ENCODE measurements at regions not wholly inside any gene's neighbourhood (a gene's known extent, or its start where the extent isn't known, plus 50 kb on each side); places are given as distances from the start of the nearest gene placed in this dataset.

DNA sequence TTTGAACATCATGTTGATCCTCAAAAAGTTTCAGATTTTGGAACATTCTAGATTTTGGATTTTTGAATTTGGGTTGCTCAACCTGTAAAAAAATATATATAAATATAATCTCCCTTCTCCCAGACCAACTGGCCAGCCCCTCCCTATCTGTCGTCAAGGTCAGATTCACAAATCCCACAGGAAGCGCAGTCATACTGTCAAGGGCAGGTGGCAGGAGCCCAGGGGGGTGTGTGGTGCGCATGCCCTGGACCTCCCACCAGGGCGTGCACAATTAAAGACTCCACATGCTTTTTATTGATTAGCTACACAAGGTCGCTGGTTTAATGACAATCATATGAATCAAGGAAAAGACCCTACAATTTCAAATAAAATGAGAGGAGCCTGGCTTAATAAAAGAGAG, 77.0 kb upstream of the EEPD1 start:
- Histone ChIP-seq H3K27me3 (replicated peaks in 1 of 2; ENCODE audit: control insufficient read depth in 2 of 2, insufficient read depth in 2 of 2, low read length in 1 of 2) (no peaks in the 10 kb centered on the region; a peak in 3 of 4 replicates), H3K36me3 (ENCODE audit: control insufficient read depth in 2 of 2, insufficient read depth in 2 of 2, low read length in 1 of 2) (no peaks in the 10 kb centered on the region), H3K79me2 (ENCODE audit: control insufficient read depth, insufficient read depth, low read length) (no peaks in the 10 kb centered on the region), H4K20me1 (ENCODE audit: control insufficient read depth, insufficient read depth) (no peaks in the 10 kb centered on the region), H3K4me1 (ENCODE audit: control insufficient read depth, insufficient read depth, low read length) (no peaks in the 10 kb centered on the region), H3K4me3 (no peak overlapping the region), H3K4me2 (ENCODE audit: control insufficient read depth, insufficient read depth) (no peak overlapping the region), H3K9ac (ENCODE audit: control insufficient read depth, insufficient read depth, low read length) (no peak overlapping the region), H3K27ac (ENCODE audit: control insufficient read depth, insufficient read depth) (no peak overlapping the region), H3K9me3 (replicated peaks; ENCODE audit: control insufficient read depth, insufficient read depth, low read length) (no peaks in the 10 kb centered on the region), H2AFZ (ENCODE audit: control insufficient read depth, low read depth, low read length) (no peak overlapping the region)
- 53% methylated on average over 5 of the region's 5 CpGs for WGBS (ENCODE audit: insufficient coverage, insufficient replicate concordance, low lambda C conversion rate, missing lambda C conversion rate)
- TF ChIP-seq, protein P1, sequence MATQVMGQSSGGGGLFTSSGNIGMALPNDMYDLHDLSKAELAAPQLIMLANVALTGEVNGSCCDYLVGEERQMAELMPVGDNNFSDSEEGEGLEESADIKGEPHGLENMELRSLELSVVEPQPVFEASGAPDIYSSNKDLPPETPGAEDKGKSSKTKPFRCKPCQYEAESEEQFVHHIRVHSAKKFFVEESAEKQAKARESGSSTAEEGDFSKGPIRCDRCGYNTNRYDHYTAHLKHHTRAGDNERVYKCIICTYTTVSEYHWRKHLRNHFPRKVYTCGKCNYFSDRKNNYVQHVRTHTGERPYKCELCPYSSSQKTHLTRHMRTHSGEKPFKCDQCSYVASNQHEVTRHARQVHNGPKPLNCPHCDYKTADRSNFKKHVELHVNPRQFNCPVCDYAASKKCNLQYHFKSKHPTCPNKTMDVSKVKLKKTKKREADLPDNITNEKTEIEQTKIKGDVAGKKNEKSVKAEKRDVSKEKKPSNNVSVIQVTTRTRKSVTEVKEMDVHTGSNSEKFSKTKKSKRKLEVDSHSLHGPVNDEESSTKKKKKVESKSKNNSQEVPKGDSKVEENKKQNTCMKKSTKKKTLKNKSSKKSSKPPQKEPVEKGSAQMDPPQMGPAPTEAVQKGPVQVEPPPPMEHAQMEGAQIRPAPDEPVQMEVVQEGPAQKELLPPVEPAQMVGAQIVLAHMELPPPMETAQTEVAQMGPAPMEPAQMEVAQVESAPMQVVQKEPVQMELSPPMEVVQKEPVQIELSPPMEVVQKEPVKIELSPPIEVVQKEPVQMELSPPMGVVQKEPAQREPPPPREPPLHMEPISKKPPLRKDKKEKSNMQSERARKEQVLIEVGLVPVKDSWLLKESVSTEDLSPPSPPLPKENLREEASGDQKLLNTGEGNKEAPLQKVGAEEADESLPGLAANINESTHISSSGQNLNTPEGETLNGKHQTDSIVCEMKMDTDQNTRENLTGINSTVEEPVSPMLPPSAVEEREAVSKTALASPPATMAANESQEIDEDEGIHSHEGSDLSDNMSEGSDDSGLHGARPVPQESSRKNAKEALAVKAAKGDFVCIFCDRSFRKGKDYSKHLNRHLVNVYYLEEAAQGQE (IDR thresholded peaks at IDR 0.05; ENCODE audit: low read depth, low read length) = no peak
- TF ChIP-seq, protein P2, sequence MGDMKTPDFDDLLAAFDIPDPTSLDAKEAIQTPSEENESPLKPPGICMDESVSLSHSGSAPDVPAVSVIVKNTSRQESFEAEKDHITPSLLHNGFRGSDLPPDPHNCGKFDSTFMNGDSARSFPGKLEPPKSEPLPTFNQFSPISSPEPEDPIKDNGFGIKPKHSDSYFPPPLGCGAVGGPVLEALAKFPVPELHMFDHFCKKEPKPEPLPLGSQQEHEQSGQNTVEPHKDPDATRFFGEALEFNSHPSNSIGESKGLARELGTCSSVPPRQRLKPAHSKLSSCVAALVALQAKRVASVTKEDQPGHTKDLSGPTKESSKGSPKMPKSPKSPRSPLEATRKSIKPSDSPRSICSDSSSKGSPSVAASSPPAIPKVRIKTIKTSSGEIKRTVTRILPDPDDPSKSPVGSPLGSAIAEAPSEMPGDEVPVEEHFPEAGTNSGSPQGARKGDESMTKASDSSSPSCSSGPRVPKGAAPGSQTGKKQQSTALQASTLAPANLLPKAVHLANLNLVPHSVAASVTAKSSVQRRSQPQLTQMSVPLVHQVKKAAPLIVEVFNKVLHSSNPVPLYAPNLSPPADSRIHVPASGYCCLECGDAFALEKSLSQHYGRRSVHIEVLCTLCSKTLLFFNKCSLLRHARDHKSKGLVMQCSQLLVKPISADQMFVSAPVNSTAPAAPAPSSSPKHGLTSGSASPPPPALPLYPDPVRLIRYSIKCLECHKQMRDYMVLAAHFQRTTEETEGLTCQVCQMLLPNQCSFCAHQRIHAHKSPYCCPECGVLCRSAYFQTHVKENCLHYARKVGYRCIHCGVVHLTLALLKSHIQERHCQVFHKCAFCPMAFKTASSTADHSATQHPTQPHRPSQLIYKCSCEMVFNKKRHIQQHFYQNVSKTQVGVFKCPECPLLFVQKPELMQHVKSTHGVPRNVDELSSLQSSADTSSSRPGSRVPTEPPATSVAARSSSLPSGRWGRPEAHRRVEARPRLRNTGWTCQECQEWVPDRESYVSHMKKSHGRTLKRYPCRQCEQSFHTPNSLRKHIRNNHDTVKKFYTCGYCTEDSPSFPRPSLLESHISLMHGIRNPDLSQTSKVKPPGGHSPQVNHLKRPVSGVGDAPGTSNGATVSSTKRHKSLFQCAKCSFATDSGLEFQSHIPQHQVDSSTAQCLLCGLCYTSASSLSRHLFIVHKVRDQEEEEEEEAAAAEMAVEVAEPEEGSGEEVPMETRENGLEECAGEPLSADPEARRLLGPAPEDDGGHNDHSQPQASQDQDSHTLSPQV (IDR thresholded peaks at IDR 0.05) = no peak
- no peak for TF ChIP-seq CEBPB (IDR thresholded peaks at IDR 0.05; ENCODE audit: borderline replicate concordance in 1 of 2, low read depth in 2 of 2, low read length in 2 of 2)
- TF ChIP-seq NRF1 (conservative IDR thresholded peaks at IDR 0.05; ENCODE audit: low read depth, low read length) = no peak
- TF ChIP-seq TCF7 (IDR thresholded peaks at IDR 0.05; ENCODE audit: borderline replicate concordance) = no peak
- TF ChIP-seq IKZF1 (conservative IDR thresholded peaks at IDR 0.05) = no peak
- TF ChIP-seq ZNF207 (IDR thresholded peaks at IDR 0.05; ENCODE audit: borderline replicate concordance) = no peak
- TF ChIP-seq SIX5 (IDR thresholded peaks at IDR 0.05; ENCODE audit: low read depth, low read length, severe bottlenecking) = no peak
- TF ChIP-seq ATF7 (IDR thresholded peaks at IDR 0.05; ENCODE audit: low read depth) = no peak
- TF ChIP-seq, protein P3, sequence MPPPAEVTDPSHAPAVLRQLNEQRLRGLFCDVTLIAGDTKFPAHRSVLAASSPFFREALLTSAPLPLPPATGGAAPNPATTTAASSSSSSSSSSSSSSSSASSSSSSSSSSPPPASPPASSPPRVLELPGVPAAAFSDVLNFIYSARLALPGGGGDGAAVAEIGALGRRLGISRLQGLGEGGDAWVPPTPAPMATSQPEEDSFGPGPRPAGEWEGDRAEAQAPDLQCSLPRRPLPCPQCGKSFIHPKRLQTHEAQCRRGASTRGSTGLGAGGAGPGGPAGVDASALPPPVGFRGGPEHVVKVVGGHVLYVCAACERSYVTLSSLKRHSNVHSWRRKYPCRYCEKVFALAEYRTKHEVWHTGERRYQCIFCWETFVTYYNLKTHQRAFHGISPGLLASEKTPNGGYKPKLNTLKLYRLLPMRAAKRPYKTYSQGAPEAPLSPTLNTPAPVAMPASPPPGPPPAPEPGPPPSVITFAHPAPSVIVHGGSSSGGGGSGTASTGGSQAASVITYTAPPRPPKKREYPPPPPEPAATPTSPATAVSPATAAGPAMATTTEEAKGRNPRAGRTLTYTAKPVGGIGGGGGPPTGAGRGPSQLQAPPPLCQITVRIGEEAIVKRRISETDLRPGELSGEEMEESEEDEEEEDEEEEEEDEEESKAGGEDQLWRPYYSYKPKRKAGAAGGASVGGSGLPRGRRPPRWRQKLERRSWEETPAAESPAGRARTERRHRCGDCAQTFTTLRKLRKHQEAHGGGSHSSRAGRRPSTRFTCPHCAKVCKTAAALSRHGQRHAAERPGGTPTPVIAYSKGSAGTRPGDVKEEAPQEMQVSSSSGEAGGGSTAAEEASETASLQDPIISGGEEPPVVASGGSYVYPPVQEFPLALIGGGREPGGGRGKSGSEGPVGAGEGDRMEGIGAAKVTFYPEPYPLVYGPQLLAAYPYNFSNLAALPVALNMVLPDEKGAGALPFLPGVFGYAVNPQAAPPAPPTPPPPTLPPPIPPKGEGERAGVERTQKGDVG (CRISPR knock-in tag; IDR thresholded peaks at IDR 0.05) = no peak
- FAIRE-seq (no peak), ATAC-seq (no peak), DNase-seq (ENCODE audit: low read depth, low spot score) (no peak)
- RAD21 ChIA-PET (ENCODE audit: unreplicated experiment) = no interaction called here
- no TSS peak for BruUV-seq (replicated peaks)
- SMC1A ChIA-PET (ENCODE audit: uncharacterized antibody, unreplicated experiment) = no interaction called here
- intact Hi-C loops (cut with micrococcal nuclease; ENCODE audit: unreplicated experiment) (no loop called here), in situ Hi-C loops (cut with MboI) (no loop called here)
- CTCF ChIA-PET = no interaction called here
- POLR2A ChIA-PET = no interaction called here
